Skin epidermis (tissue), 12 donors: ENCODE measurements at regions not wholly inside any gene's neighbourhood (a gene's known extent, or its start where the extent isn't known, plus 50 kb on each side); places are given as distances from the start of the nearest gene placed in this dataset.
"Not testable (repeated sequence)": the region's sequence is repeated elsewhere in the genome, so short reads cannot be mapped to it uniquely, and the experiment has no call there.

Experiments
- H3K27ac ChIP-seq, 21 experiments: fragments of 200-600 bp; sonication (generic) in 11 of 21; one replicate each; pipeline ENCODE4 v1.5.0; 2020; ENCODE audit warnings: mild to moderate bottlenecking in 3 of 21, inconsistent platforms in 2 of 21, moderate library complexity in 2 of 21
- H3K4me3 ChIP-seq, 7 experiments: fragments of 200-600 bp; sonication (generic) in 2 of 7; one replicate each; pipeline ENCODE4 v1.5.0; 2020; ENCODE audit warnings: inconsistent platforms in 2 of 7, mild to moderate bottlenecking in 2 of 7, moderate library complexity in 1 of 7

DNA sequence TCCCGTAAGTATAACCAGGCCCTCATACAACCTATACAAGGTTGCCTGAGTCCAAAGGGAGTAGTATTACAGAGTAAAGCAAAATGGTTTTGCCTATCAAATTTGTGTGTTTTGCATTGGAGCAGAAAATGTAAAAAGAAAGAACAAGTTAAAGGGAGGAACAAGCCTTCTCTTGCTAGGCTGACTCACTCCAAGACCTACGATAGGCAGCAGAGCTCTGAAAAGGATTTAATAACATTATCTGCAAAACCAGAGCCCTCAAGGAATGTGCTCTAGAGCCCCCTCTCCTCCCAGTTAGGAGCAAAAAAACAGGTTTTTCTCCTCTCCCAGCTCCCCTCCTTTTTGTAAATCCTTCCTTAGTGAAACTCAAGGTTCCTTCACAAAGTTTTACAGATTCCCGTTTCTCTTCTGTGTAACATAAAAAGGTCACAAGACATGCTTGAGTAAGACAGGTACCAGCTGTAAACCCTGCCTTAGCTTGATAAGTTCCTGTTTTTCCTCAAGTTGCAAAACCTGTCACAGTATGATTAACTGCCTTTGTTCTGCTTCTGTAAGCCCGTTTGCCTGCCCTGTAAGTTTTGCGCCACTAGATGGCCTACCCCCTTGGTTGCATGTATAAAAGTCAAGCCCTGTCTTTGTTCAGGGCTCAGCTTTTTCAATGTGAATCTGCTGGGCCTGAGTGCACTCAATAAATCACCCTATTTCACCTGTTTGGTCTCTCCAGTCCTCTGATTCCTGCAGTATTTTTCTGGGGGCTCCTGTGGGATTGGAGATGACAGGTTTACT is 498.2 kb downstream of the KCNA4 start:
- H3K4me3 ChIP-seq: no peak overlapping the region
- no peak overlapping the region for H3K27ac ChIP-seq

DNA sequence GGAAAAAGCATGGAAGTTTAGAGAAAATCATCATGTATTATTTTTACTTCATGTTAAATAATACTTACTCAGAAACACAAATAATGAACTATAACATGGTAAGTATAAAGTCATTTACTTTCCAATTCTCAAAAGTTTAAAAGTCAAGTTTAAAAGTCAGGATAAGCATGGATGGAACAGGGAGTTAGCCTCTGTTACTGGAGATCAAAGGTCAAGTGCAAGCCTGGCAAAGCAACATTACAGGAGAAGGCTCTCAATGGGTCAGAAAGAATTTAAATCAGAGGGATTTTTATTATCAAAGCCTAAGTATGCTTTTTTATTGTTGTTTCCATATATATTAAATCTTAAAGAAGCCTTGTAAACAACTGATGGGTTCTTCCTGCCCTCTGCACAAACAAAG is 505.4 kb downstream of the KCNA4 start:
- Histone ChIP-seq H3K27ac (no peak overlapping the region), H3K4me3 (no peak overlapping the region)

DNA sequence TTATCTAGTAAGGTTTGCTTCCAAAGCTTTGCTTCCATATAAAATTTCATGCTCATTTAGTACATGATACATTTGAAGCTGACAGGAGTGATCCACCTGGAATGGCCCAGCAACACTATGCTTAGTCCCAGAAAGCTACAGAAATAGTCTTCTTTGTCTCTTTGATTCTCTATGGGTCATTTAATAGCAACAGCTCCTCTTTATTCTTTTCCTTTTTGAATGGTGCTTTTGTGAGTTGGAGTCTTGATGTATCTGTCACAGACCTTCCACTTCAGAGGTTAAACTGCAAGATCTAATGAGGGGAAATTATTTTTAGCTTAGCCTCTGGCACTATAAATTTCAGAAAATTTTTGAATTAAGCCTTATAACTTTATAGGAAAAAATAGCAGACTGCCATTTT is 509.5 kb downstream of the KCNA4 start:
- Histone ChIP-seq H3K4me3 (no peak overlapping the region), H3K27ac (no peak overlapping the region)

DNA sequence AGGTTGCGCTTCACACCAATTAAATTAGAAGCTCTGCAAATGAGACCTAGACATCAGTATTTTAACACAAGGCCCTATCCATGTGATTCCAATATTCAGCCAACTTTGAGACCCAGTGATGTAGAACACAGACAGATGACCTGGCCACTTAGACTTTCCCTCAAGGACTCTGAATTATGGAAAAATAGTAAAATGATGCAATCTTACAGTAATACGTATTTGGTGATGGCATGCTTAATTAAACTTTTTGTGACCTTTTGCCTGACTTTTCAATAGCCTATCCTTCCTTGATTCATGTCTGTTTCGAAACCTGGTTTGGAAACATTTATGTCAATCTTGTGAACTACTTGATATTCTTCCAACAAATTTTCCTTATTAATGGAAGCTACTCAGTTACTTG is 521.2 kb downstream of the KCNA4 start:
- no peak overlapping the region for H3K4me3 ChIP-seq
- H3K27ac ChIP-seq: no peak overlapping the region

DNA sequence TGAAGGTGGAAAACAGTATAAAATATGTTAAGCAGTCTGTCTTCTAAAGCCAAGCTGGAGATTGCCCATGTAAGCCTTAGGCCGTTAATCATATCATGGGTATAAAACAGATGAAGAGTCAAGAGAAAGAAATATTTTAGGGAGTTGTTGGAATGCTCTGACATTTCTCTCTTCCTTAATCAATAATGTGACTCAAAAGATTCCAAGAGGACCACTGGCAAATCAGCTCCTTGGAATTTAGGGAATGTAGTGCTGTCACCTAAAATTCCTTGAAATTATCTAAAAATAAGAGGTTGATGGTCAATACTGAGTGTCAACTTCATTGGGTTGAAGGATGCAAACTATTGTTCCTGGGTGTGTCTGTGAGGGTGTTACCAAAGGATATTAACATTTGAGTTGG is 525.9 kb downstream of the KCNA4 start:
- no peak overlapping the region for H3K4me3 ChIP-seq

DNA sequence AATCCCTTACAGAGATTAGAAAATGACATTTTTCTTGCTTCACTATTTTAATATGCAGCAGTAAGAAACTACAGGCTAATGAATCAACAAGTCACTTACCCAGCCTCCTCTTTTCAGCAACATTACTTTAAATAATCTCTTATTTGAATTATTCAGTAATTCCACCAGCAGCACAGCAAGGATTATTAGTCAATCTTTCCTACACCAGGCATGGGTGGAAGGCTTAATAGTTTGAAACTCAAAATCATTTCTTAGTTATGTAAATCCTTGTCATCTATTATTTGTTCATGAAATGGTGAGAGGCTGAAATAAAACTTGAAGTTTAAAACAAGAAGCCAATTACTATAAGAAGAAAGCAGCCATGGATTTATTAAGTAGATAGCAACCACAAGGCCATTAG is 530.5 kb downstream of the KCNA4 start:
- Histone ChIP-seq H3K27ac (no peak overlapping the region), H3K4me3 (no peak overlapping the region)

More for the DNA sequence above, 525.9 kb downstream of the KCNA4 start:
- H3K27ac ChIP-seq: no peak overlapping the region

DNA sequence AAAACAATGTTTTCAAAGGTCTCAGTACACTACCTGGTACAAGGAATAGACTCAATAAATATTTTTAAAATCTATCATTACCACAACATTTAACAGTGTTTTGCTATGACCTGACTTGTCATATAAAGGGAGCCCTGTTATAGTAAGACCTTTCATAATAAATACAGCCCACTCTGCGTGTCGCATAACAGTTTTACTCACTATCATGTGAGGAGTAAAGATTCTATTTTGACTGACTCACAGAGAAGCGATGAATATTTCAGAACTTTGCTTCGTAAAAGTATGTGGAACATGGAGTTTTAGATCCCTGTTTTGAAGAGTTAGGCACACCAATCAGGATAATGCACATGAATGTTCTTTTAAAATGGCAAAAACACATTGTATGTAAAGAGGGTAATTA is 531.2 kb downstream of the KCNA4 start:
- Histone ChIP-seq H3K4me3 (no peak overlapping the region), H3K27ac (no peak overlapping the region)

DNA sequence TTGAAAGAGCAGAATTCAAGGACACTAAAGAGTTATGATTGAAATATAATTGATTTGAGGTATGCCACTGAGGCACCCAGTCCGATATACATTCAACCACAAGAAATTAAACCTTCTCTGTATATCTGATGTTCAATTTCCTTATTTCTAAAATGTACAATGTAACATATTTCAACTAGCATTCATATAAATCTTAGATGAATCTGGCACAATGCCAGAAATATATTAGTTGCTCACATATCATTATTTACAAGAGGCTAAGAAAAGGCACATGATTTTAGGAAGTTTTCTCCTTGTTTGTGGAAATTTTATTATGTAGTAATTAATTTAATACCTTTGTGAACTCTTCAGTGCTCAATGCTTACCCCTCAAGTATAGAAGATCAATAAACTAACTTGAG is 532.3 kb downstream of the KCNA4 start:
- H3K27ac ChIP-seq: no peak overlapping the region
- no peak overlapping the region for H3K4me3 ChIP-seq

DNA sequence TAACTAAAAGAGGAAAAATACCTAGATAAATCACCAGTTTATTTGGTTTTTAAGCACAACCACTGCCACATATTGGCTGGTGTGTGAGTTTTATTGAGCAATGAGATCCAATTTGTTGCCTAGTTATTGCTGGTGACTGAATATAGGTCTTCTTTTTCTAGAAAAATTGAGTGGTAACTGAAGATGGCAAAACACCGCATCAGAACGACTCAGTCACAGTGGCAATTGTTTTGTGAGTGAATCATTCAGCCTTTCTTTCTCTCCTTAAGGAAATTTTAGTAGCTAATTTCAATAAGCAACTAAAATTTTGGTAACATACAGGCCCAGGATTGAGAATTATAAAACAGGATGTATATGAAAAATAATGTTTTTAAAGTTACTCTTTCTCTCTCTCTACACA is 533.0 kb downstream of the KCNA4 start:
- H3K27ac ChIP-seq: no peak overlapping the region
- H3K4me3 ChIP-seq: no peak overlapping the region

DNA sequence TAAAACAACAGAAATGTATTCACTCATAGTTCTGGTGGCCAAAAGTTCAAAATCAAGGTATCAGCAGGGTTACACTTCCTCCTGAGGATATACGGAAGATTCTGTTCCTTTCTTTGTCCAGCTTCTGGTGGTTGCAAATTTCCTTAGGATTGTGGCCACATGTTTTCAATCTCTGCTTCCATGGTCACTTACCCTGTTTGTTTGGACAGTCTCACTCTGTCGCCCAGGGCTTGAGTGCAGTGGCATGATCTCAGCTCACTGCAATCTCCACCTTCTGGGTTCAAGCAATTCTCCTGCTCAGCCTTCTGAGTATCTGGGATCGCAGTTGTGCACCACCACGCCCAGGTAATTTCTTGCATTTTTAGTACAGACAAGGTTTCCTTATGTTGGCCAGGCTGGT is 534.3 kb downstream of the KCNA4 start:
- Histone ChIP-seq H3K4me3 (no peak overlapping the region), H3K27ac (no peak overlapping the region)

DNA sequence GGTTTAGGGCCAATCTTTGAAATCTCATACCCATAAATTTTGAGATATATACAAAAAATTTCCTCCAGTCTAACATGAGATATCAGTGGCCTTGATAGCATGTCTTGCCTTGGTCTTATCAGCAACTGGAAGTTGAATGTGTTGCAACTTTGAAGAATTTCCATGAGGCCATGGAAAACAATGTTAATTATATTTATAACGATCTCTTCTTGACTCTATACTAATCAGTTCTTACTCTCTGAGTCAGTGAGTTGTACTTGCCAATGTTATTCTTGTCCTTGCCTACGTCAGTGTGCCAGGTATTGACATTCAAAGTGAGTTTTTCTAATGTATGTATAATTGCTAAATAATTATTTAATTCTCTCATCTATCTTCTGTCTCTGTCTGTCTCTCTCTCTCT is 535.1 kb downstream of the KCNA4 start:
- H3K27ac ChIP-seq: no peak overlapping the region
- no peak overlapping the region for H3K4me3 ChIP-seq

DNA sequence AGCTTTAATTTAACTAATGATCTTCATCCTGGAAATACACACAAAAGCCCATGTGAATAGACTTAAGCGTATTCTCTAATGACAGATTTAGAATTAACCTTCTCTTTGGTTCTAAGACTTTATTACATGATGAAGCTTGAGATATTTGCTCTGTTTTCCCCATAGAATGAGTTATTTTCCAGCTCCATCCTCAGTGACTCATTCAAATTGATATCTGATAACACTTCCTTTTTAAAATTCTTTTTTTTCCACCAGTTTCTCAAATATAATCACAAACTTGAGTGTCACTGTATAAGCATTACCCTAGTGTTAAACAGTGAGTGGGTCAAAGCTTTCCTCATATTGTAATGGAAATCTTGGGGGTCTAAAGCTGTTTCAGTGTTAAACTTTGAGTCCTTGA is 535.8 kb downstream of the KCNA4 start:
- no peak overlapping the region for H3K4me3 ChIP-seq
- no peak overlapping the region for H3K27ac ChIP-seq

DNA sequence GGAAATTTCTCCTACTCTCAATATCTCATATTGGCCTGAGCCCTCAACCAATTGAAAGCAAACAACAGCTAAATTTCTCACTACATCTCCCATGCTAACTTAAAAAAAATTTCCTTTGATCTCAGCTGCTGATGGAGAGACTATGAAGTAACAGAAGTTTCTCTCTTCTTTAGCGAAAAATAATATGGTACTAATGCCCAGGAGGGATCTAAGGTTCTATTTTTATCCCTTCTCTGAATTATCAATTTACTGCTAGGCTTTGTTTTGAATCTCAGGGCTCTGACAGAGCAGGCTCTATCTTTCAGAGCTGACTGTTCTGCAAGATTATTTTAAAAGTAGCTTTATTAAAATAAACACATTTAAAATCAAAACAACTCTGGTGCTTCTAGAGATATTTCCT is 558.6 kb downstream of the KCNA4 start:
- Histone ChIP-seq H3K27ac (no peak overlapping the region), H3K4me3 (no peak overlapping the region)

DNA sequence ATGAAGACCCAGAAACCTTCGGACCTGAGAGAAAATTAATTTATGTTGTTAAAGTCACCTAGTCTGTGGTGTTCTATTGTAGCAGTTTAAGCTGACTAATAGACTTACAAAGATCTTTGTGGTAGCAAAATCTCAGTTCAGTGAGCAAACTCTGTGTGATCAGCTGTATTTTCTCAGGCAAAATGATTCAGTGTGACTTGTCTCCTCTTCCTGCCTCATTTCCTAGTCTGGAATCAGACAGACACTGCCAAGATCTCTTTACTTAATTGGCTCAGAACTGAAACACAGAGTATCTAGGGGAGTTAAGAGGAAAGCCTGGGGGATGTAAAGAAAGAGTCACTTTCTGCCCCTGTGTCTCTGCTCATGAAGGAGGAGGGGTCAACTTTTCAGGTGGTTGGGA is 564.7 kb downstream of the KCNA4 start:
- Histone ChIP-seq H3K27ac (no peak overlapping the region), H3K4me3 (no peak overlapping the region)

DNA sequence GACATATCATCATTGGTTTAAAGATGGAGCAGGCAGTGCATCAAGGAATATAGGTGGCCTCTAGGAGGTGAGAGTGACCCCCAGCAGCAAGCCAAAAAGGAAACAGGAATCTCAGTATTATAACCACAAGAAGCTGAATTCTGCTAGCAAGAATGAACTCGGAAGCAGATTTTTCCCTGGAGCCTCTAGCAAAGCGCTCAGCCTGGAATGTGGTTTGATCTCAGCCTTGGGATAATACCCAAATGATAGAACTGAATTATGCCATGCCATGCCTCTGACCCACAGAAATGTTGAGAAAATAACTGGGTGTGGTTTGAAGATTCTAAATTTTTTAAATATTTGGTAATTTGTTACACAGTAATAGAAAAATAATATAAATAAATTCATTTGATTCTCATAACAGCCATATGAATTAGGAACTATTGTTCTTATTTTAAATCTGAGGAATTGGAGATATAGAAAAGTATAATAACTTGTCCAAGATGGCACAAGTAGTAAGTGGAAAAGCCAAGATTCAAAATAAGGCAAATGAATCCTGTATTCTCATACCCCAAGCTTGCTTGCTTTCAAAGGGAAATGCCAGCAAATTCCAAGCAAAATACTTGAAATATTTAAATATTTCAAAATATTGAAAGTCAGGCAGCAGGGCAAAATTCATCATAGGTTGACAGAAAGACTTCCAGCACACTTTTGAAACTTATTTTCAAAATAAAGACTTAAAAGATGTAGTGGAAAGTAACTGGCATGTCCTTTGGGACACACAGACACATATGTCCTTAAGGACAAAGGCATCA is 567.4 kb downstream of the KCNA4 start:
- H3K27ac ChIP-seq: no peak overlapping the region
- H3K4me3 ChIP-seq: no peak overlapping the region

DNA sequence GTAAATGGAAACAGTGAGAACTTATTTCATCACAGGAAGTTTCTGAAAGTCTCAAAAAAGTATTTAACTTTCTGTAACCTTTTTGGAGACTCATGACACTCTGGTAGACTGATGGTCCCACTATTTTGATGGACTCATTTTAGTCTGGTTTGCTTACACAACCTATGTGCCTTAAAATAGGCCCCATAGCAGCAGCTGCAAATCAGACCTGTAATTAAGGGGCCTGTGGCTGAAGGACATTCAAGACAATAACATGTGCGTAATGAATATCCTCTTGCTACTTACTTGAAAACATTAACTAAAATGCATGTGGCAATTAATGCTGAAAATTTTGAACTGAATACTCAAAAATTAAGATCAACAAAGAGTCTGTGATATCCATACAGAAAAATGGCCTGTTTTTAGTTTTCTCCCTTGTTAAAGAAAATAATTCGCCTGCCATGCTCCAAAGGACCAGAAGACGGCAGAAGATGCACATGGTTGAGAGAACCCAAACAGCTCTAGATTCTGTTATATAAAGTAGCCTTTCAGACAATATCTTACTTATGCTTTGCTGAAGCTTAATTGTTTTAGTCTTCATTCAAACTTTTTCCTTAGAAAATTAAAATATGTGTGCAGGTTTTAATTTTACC is 568.5 kb downstream of the KCNA4 start:
- H3K27ac ChIP-seq: no peak overlapping the region
- no peak overlapping the region for H3K4me3 ChIP-seq

DNA sequence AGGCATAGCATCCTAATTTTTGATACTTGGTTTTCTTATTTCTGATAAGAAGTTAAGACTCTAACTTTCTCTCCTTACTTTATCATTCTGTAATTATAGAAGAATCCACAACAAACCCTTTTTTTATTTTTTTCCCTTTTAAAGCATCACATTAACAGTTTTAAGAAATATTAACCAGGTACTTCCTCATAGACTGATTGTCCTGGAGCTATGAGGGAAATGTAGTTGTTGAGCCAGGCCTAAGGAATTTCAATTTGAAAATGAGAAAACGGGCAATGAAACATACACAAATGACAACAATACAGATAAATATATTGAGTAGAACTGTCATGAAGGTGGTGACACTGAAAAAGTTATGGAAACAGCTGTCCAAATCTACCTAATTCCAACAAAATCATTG is 569.0 kb downstream of the KCNA4 start:
- Histone ChIP-seq H3K4me3 (no peak overlapping the region), H3K27ac (no peak overlapping the region)

DNA sequence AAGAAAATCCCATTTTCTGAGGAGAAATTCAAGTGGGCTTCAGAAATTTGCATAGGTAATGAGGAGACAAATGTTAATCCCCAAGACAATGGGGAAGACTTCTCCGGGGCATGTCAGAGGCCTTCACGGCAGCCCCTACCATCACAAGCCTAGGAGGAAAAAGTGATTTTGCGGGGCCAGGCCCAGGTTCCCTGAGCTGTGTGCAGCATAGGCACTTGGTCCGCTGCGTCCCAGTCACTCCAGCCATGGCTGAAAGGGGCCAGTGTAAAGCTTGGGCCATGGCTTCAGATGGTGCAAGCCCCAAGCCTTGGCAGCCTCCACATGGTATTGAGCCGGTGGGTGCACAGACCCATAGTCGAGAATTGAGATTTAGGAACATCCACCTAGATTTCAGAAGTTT is 570.7 kb downstream of the KCNA4 start:
- Histone ChIP-seq H3K4me3 (no peak overlapping the region), H3K27ac (no peak overlapping the region)

DNA sequence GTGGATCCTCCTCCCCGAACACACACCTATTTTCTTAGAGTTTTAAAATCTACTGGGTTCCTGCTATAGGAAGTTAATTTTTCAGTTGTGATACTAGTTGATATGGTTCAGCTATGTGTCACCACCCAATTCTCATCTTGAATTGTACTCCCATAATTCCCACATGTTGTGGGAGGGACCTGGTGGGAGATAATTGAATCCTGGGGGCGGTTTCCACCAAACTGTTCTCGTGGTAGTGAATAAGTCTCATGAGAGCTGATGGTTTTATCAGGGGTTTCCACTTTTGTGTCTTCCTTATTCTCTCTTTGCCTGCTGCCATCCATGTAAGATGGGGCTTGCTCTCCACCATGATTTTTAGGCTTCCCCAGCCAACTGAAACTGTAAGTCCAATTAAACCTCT is 571.6 kb downstream of the KCNA4 start:
- not testable (repeated sequence) for H3K27ac ChIP-seq, H3K4me3 ChIP-seq

DNA sequence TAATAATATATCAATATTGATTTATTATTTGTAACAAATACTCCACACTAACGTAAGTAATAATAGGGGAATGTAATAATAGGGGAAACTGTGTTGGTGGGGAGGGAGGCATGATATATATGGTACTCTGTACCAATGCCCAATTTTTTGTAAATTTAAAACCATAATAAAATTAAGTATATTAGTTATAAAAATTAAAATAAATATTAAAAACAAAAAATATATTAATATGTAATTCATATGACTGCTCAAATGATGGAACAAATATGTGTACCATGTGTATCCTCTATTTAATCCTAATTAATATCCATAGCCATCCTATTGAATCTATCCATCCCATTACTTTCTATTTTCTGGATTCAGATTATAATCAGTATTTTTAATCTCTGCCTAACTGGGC is 578.0 kb downstream of the KCNA4 start:
- H3K27ac ChIP-seq: no peak overlapping the region
- H3K4me3 ChIP-seq: no peak overlapping the region

DNA sequence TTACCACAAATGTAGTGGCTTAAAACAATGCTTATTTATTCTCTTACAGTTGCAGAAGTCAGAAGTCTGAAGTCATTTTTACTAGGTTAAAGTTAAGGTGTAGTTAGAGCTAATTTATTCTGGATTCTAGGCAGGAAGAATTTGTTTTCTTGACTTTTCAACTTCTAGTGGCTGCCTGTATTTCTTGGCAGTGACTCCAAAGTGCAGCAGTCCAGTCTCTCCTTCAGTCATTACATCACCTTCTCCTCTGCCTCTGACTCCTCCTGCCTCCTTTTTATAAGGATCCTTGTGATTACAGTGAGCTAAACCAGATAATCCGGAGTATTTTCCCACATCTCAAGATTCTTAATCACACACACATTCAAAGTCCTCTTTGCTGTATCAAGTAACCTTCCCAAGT is 581.4 kb downstream of the KCNA4 start:
- Histone ChIP-seq H3K27ac (no peak overlapping the region), H3K4me3 (no peak overlapping the region)
